CD4-positive, alpha-beta T cell treated with Interleukin-15 for 4 hours (primary cell): ENCODE measurements at regions not wholly inside any gene's neighbourhood (a gene's known extent, or its start where the extent isn't known, plus 50 kb on each side); places are given as distances from the start of the nearest gene placed in this dataset.

Experiments
- DNase-seq: peaks from one replicate; pipeline ENCODE4 v3.0.0-alpha.2; 2020; ENCODE audit warnings: low spot score

GRCh38 chr4:31365006-31365690, 645.0 kb downstream of the PCDH7 start:
- DNase-seq, result no peak

GRCh38 chr4:31366041-31366440, 645.9 kb downstream of the PCDH7 start:
- no peak for DNase-seq

GRCh38 chr4:31370866-31371465, 650.8 kb downstream of the PCDH7 start:
- peak; percentile 5 for DNase-seq

GRCh38 chr4:31374256-31374960, 654.2 kb downstream of the PCDH7 start:
- no peak for DNase-seq

GRCh38 chr4:31375936-31376335, 655.8 kb downstream of the PCDH7 start:
- DNase-seq, result no peak

GRCh38 chr4:31379364-31379763, 659.2 kb downstream of the PCDH7 start:
- no peak for DNase-seq

- no peak for DNase-seq
Measured at GRCh38 chr4:31383767-31384166, 663.6 kb downstream of the PCDH7 start.

- DNase-seq, result no peak
Measured at GRCh38 chr4:31390849-31391248, 670.7 kb downstream of the PCDH7 start.

GRCh38 chr4:31391976-31392375, 671.8 kb downstream of the PCDH7 start:
- no peak for DNase-seq

- DNase-seq, result no peak
Measured at GRCh38 chr4:31392923-31393322, 672.8 kb downstream of the PCDH7 start.

GRCh38 chr4:31408121-31408520, 688.0 kb downstream of the PCDH7 start:
- no peak for DNase-seq

GRCh38 chr4:31411565-31411964, 691.4 kb downstream of the PCDH7 start:
- DNase-seq, result no peak

- DNase-seq, result no peak
Measured at GRCh38 chr4:31415629-31416028, 695.5 kb downstream of the PCDH7 start.

GRCh38 chr4:31416498-31416897, 696.3 kb downstream of the PCDH7 start:
- DNase-seq, result no peak

- no peak for DNase-seq
Measured at GRCh38 chr4:31417040-31417439, 696.9 kb downstream of the PCDH7 start.

GRCh38 chr4:31422006-31422405, 701.8 kb downstream of the PCDH7 start:
- no peak for DNase-seq

GRCh38 chr4:31427691-31428090, 707.5 kb downstream of the PCDH7 start:
- no peak for DNase-seq

- DNase-seq, result no peak
Measured at GRCh38 chr4:31442236-31442635, 722.1 kb downstream of the PCDH7 start.

- DNase-seq, result no peak
Measured at GRCh38 chr4:31445526-31445925, 725.4 kb downstream of the PCDH7 start.

- DNase-seq, result no peak
Measured at GRCh38 chr4:31455612-31456011, 735.4 kb downstream of the PCDH7 start.

- DNase-seq, result no peak
Measured at GRCh38 chr4:31458813-31459212, 738.6 kb downstream of the PCDH7 start.

GRCh38 chr4:31461421-31461820, 741.3 kb downstream of the PCDH7 start:
- no peak for DNase-seq

GRCh38 chr4:31467781-31468180, 747.6 kb downstream of the PCDH7 start:
- no peak for DNase-seq
